C4-2B (cell line): ENCODE measurements at regions not wholly inside any gene's neighbourhood (a gene's known extent, or its start where the extent isn't known, plus 50 kb on each side); places are given as distances from the start of the nearest gene placed in this dataset.

Source experiments
- CTCF ChIP-seq: fragments of 450-650 bp; conservative IDR thresholded peaks from 2 replicates; pipeline ENCODE4 v1.5.1; 2017; ENCODE audit warnings: mild to moderate bottlenecking
- ZFX ChIP-seq: fragments of 450-650 bp; IDR thresholded peaks from 2 replicates; pipeline ENCODE4 v1.6.1; 2017

- no peak for TF ChIP-seq CTCF
- TF ChIP-seq ZFX, result no peak
Observed at GRCh38 chr3:161890147-161890625, 393.6 kb downstream of the OTOL1 start.
